Body of pancreas (tissue), 4 donors: ENCODE measurements at regions not wholly inside any gene's neighbourhood (a gene's known extent, or its start where the extent isn't known, plus 50 kb on each side); places are given as distances from the start of the nearest gene placed in this dataset.

Source experiments
- ATAC-seq: fragments of 150-250 bp; one replicate; pipeline ENCODE4 v1.9.1; 2016
- DNase-seq, 4 donors: peaks; one replicate each; pipeline ENCODE4 v3.0.0-alpha.2; 2019
- H3K27ac ChIP-seq, 4 donors: fragments of 200-600 bp; sonication (generic); 1 replicate in 3 of 4; 2 replicates in 1 of 4; pipeline versions ENCODE4 v1.5.1 to v1.6.1; 2016 to 2019; ENCODE audit warnings: mild to moderate bottlenecking in 1 of 4, mixed read lengths in 1 of 4, moderate library complexity in 1 of 4
- H3K27me3 ChIP-seq, 2 donors: fragments of 200-600 bp; sonication (generic); one replicate each; pipeline ENCODE4 v1.6.0; 2016; ENCODE audit warnings: mild to moderate bottlenecking in 1 of 2
- H3K36me3 ChIP-seq, 2 donors: fragments of 200-600 bp; sonication (generic); replicated peaks in 1 of 2; 2 replicates each; pipeline ENCODE4 v1.5.1; 2016; ENCODE audit warnings: low read depth in 2 of 2; ENCODE audit not compliant: insufficient read depth in 1 of 2
- H3K4me1 ChIP-seq: fragments of 200-600 bp; sonication (generic); one replicate; pipeline ENCODE4 v1.6.0; 2016
- H3K4me3 ChIP-seq, 2 donors: fragments of 200-600 bp; sonication (generic); 1 replicate in 1 of 2; 2 replicates in 1 of 2; pipeline ENCODE4 v1.5.1; 2016 to 2019
- H3K9me3 ChIP-seq, 3 donors: fragments of 200-600 bp; sonication (generic); 1 replicate in 2 of 3; 2 replicates in 1 of 3; pipeline ENCODE4 v1.5.1; 2016
- POLR2A ChIP-seq, 3 donors: fragments of 450-650 bp; IDR thresholded peaks; one replicate each; pipeline ENCODE4 v1.6.1; 2016; ENCODE audit warnings: antibody characterized with exemption in 3 of 3, mild to moderate bottlenecking in 2 of 3
- WGBS, 2 donors: methylation state at CpG; one replicate each; pipeline ENCODE4 v1.1.5; 2017; 5-methylcytosine and 5-hydroxymethylcytosine counted together
- intact Hi-C: fragments of 100-400 bp; cut with DNase I; formaldehyde crosslinking; loops from one replicate; pipeline ENCODE4 v1.15.1; 2023
- TF ChIP-seq, protein P1 (sequence below), 7 experiments: fragments of 450-650 bp in 4 of 7; fragments of 200-600 bp in 3 of 7; sonication (generic) in 3 of 7; IDR thresholded peaks; one replicate each; pipeline ENCODE4 v1.5.1; 2016 to 2019; ENCODE audit warnings: antibody characterized with exemption in 7 of 7

DNA sequence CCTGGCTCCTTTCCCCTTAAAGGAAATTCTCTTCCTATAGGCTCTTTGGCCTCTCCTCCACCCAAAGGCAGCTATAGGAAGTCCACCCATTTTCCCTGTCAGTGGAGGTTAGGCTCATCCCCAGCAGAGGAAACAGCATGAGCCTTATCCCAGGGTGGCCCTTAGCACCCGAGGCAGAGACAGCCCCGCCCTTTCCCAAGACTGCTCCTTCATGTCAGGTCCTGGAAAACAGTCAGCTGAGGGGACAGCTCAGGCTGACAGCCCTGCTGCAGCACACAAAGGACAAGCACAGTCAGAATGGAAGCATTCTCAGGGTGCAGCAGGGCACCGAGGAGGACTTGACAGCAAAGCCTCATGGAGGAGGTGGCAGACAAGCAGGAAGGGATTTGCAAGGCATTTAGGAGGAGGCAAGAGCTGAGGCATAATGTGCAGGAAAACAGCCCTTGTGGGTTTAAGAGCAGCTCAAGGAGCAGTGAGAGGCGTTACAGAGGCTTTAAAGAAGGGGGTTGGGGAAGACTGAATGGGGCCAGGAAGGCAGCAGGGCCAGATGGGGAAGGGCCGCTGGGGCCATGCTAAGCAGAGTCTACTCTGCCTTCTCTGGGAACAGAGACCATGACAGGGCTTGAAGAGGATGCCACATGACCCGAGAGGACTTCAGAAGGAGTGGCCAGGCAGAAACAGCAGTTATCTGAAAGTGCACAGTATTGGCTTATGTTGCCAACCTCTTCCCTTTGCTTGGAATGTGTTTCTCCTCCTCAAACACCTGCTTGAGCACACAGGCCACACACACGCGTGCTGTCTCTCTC lies 216.6 kb downstream of the SH3BP4 start:
- no peak for ATAC-seq
- H3K4me3 ChIP-seq = no peak overlapping the region
- H3K9me3 ChIP-seq = no peaks in the 10 kb centered on the region
- H3K36me3 ChIP-seq = no peaks in the 10 kb centered on the region
- H3K27ac ChIP-seq = no peak overlapping the region
- no peaks in the 10 kb centered on the region for H3K27me3 ChIP-seq
- H3K4me1 ChIP-seq = no peaks in the 10 kb centered on the region
- intact Hi-C loops = no loop called here
- WGBS, 2 donors = 56 to 72% methylated on average over 8 of the region's 8 CpGs
- no peak for DNase-seq
- TF ChIP-seq, protein P1, sequence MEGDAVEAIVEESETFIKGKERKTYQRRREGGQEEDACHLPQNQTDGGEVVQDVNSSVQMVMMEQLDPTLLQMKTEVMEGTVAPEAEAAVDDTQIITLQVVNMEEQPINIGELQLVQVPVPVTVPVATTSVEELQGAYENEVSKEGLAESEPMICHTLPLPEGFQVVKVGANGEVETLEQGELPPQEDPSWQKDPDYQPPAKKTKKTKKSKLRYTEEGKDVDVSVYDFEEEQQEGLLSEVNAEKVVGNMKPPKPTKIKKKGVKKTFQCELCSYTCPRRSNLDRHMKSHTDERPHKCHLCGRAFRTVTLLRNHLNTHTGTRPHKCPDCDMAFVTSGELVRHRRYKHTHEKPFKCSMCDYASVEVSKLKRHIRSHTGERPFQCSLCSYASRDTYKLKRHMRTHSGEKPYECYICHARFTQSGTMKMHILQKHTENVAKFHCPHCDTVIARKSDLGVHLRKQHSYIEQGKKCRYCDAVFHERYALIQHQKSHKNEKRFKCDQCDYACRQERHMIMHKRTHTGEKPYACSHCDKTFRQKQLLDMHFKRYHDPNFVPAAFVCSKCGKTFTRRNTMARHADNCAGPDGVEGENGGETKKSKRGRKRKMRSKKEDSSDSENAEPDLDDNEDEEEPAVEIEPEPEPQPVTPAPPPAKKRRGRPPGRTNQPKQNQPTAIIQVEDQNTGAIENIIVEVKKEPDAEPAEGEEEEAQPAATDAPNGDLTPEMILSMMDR (IDR thresholded peaks at IDR 0.05) = no peak
- no peak for TF ChIP-seq POLR2A (IDR thresholded peaks at IDR 0.05)

DNA sequence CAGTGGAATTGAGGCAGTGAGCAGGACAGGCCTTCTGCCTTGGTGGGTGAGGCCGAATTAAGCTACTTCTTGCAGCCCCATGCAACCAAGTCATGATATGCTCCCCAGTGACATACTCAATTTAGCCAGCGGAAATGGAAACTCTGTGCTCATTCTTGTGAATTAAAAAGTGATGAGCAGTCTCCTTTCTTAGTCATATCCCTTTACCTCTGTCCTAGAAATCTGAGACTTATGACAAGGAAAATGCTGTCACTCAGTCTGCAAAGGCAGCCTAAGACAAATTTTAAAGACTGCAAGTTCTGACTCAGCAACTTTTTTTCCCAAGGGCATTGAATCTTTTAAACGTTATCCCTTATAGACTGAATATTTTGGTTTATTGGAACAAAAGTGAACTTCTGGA lies 218.2 kb downstream of the SH3BP4 start:
- DNase-seq (no peak), ATAC-seq (no peak)
- 41 to 52% methylated on average over 3 of the region's 3 CpGs for WGBS, 2 donors
- Histone ChIP-seq H3K9me3 (no peaks in the 10 kb centered on the region), H3K4me3 (no peak overlapping the region), H3K27ac (no peak overlapping the region), H3K4me1 (no peaks in the 10 kb centered on the region), H3K36me3 (no peaks in the 10 kb centered on the region), H3K27me3 (no peaks in the 10 kb centered on the region)
- intact Hi-C loops = no loop called here
- no peak for TF ChIP-seq POLR2A (IDR thresholded peaks at IDR 0.05)
- TF ChIP-seq, protein P1 (IDR thresholded peaks at IDR 0.05) = no peak

DNA sequence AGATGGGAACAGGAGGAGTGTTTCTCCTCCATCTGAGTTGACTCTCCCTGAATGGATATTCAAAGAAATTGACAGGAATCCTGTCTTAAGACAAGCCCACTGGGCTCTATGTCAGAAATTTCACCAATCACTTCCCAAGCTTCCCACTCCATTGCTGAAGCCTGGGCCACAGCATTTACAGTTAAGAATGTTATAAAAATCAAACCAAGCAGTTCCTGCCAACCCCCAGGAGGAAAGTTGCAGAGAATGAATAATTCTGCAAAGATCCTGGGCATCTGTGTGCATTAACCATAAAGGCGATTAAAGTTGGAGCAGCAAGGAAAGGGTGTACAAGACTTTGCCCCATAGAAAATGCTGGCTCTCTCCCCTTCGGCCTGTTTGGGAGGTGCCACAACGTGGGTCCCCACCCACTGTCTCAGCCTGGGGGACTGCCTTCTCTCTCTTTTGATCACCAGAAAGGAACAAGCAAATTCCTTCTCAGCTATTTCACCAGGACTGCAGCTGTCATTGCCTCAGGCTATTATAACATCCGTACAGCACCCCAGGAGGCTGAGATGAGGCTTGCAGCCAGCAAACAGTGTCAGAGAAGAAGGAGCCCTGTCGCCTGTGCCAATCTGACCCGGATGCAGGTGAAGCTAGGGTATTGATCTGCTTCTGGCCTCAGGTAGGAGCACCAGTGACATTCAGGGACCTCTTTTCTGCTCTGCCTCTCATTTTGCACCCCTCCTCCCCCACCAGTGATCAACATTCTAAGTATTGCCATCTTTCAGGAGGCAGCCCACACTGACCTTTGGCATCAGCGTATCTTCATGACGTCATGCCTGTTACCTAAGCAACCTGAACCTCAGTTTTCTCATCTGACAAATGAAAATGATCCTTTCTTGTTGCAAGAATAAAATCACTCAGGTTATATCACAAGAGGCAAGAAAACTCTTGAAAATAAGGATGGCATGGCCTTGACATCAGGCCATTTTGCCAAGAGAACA lies 219.0 kb downstream of the SH3BP4 start:
- Histone ChIP-seq H3K36me3 (no peaks in the 10 kb centered on the region), H3K4me1 (no peaks in the 10 kb centered on the region), H3K27me3 (no peaks in the 10 kb centered on the region), H3K27ac (no peak overlapping the region), H3K9me3 (no peaks in the 10 kb centered on the region), H3K4me3 (no peak overlapping the region)
- DNase-seq (peak; percentile 17 to 23 (median 18)), ATAC-seq (peak; percentile 47)
- intact Hi-C loops = no loop called here
- WGBS, 2 donors = 18 to 19% methylated on average over 8 of the region's 8 CpGs
- no peak for TF ChIP-seq POLR2A (IDR thresholded peaks at IDR 0.05)
- TF ChIP-seq, protein P1 (IDR thresholded peaks at IDR 0.05) = peak in 1 of 7 experiments; percentile 20

DNA sequence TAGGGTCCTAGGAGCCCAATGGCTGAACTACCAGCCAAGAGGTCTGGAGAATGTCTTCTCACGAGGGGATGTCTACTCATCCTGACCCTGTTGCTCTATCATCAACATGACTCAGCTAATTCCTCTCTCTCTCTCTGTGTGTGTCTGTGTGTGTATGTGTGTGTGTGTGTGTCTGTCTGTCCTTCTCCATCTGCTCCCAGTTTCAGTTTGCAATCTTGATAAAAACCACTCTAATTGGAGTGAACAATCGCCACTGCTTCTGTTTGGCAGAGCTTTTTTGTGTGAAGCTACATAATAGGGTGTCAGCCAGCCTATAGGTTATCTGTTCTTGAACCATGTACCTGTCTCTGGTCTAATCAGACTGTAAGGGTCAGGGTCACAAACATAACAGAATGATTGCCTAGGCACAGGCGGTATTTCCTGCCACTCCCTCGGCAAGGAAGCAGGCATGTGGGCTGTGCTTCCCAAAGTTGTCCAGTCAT lies 219.8 kb downstream of the SH3BP4 start:
- no peaks in the 10 kb centered on the region for H3K9me3 ChIP-seq
- H3K36me3 ChIP-seq = no peaks in the 10 kb centered on the region
- no peak overlapping the region for H3K27ac ChIP-seq
- H3K4me1 ChIP-seq = no peaks in the 10 kb centered on the region
- intact Hi-C loops = no loop called here
- 30 to 40% methylated on average over 2 to 4 of the region's 4 CpGs for WGBS, 2 donors
- no peak for TF ChIP-seq POLR2A (IDR thresholded peaks at IDR 0.05)
- TF ChIP-seq, protein P1 (IDR thresholded peaks at IDR 0.05) = no peak
- DNase-seq (no peak), ATAC-seq (peak; percentile 30)
- no peak overlapping the region for H3K4me3 ChIP-seq
- H3K27me3 ChIP-seq = no peaks in the 10 kb centered on the region
